Naive B cell (primary cell): ENCODE measurements at regions not wholly inside any gene's neighbourhood (a gene's known extent, or its start where the extent isn't known, plus 50 kb on each side); places are given as distances from the start of the nearest gene placed in this dataset.

ENCODE experiments used
- ATAC-seq, 2 donors: fragments of 150-1000 bp; cut with Tn5 transposase; 2 replicates each; pipeline ENCODE4 v1.10.0; 2021; ENCODE audit warnings: low read depth in 2 of 2, mild to moderate bottlenecking in 2 of 2, moderate library complexity in 2 of 2
- DNase-seq: peaks from one replicate; pipeline ENCODE4 v3.0.0; 2022
- H3K27ac Mint-ChIP-seq, 6 donors: one replicate each; pipeline ENCODE4 v1.8.0; 2020 to 2022; ENCODE audit warnings: mild to moderate bottlenecking in 6 of 6, mixed read lengths in 6 of 6, moderate library complexity in 5 of 6, inconsistent platforms in 2 of 6
- H3K27me3 Mint-ChIP-seq, 3 donors: one replicate each; pipeline ENCODE4 v1.8.0; 2021 to 2022; ENCODE audit warnings: mixed read lengths in 3 of 3, mild to moderate bottlenecking in 1 of 3
- H3K36me3 Mint-ChIP-seq, 2 donors: one replicate each; pipeline ENCODE4 v1.8.0; 2020 to 2022; ENCODE audit warnings: mixed read lengths in 2 of 2, inconsistent platforms in 1 of 2, mild to moderate bottlenecking in 1 of 2
- H3K4me1 Mint-ChIP-seq, 3 donors: one replicate each; pipeline ENCODE4 v1.8.0; 2020 to 2022; ENCODE audit warnings: mixed read lengths in 3 of 3, inconsistent platforms in 1 of 3, mild to moderate bottlenecking in 1 of 3, moderate library complexity in 1 of 3
- H3K4me3 Mint-ChIP-seq, 8 donors: one replicate each; pipeline ENCODE4 v1.8.0; 2020 to 2022; ENCODE audit warnings: mild to moderate bottlenecking in 8 of 8, mixed read lengths in 8 of 8, moderate library complexity in 8 of 8, inconsistent platforms in 2 of 8
- H3K9me3 Mint-ChIP-seq, 7 donors: one replicate each; pipeline ENCODE4 v1.8.0; 2020 to 2022; ENCODE audit warnings: mixed read lengths in 7 of 7, mild to moderate bottlenecking in 5 of 7, inconsistent platforms in 2 of 7, moderate library complexity in 1 of 7

GRCh38 chr1:29523136-29523535, 286.8 kb downstream of the PTPRU start:
- Mint-ChIP-seq H3K27me3 (peaks cover 19 to 55% (median 21%) of the 10 kb centered on the region in 3 donors), H3K4me3 (no peak overlapping the region), H3K9me3 (peaks cover 0 to 7% (median 3%) of the 10 kb centered on the region in 7 donors), H3K4me1 (no peaks in the 10 kb centered on the region), H3K27ac (no peak overlapping the region), H3K36me3 (no peaks in the 10 kb centered on the region)
- ATAC-seq, result no peak
- DNase-seq, result no peak

GRCh38 chr1:29521811-29522580, 285.7 kb downstream of the PTPRU start:
- Mint-ChIP-seq H3K4me3 (no peak overlapping the region), H3K27me3 (peaks cover 19 to 54% (median 22%) of the 10 kb centered on the region in 3 donors), H3K9me3 (peaks cover 0 to 5% (median 0%) of the 10 kb centered on the region in 7 donors), H3K4me1 (no peaks in the 10 kb centered on the region), H3K27ac (no peak overlapping the region), H3K36me3 (no peaks in the 10 kb centered on the region)
- ATAC-seq (no peak), DNase-seq (no peak)

- ATAC-seq (no peak), DNase-seq (no peak)
- Mint-ChIP-seq H3K4me1 (no peaks in the 10 kb centered on the region), H3K36me3 (no peaks in the 10 kb centered on the region), H3K9me3 (peaks cover 0 to 5% (median 0%) of the 10 kb centered on the region in 7 donors), H3K27ac (no peak overlapping the region), H3K4me3 (no peak overlapping the region), H3K27me3 (peaks cover 16 to 50% (median 21%) of the 10 kb centered on the region in 3 donors)
Observed at GRCh38 chr1:29521438-29521715, 285.1 kb downstream of the PTPRU start.

- ATAC-seq (no peak), DNase-seq (no peak)
- no peaks in the 10 kb centered on the region for H3K4me1 Mint-ChIP-seq
- H3K36me3 Mint-ChIP-seq, result no peaks in the 10 kb centered on the region
- H3K27me3 Mint-ChIP-seq, result peaks cover 12 to 47% (median 16%) of the 10 kb centered on the region in 3 donors
- H3K27ac Mint-ChIP-seq, result no peak overlapping the region
- peaks cover 0 to 5% (median 0%) of the 10 kb centered on the region in 7 donors for H3K9me3 Mint-ChIP-seq
- H3K4me3 Mint-ChIP-seq, result no peak overlapping the region
Observed at GRCh38 chr1:29520571-29521437, 284.5 kb downstream of the PTPRU start.

GRCh38 chr1:29519788-29520110, 283.4 kb downstream of the PTPRU start:
- Mint-ChIP-seq H3K36me3 (no peaks in the 10 kb centered on the region), H3K9me3 (peaks cover 0 to 6% (median 0%) of the 10 kb centered on the region in 7 donors), H3K4me3 (no peak overlapping the region), H3K27me3 (peaks cover 12 to 50% (median 15%) of the 10 kb centered on the region in 3 donors), H3K27ac (no peak overlapping the region), H3K4me1 (no peaks in the 10 kb centered on the region)
- no peak for DNase-seq
- no peak for ATAC-seq

- peaks cover 0 to 9% (median 0%) of the 10 kb centered on the region in 7 donors for H3K9me3 Mint-ChIP-seq
- H3K36me3 Mint-ChIP-seq, result no peaks in the 10 kb centered on the region
- ATAC-seq (no peak), DNase-seq (no peak)
- H3K27ac Mint-ChIP-seq, result no peak overlapping the region
- H3K4me1 Mint-ChIP-seq, result no peaks in the 10 kb centered on the region
- no peak overlapping the region for H3K4me3 Mint-ChIP-seq
- peaks cover 10 to 50% (median 12%) of the 10 kb centered on the region in 3 donors for H3K27me3 Mint-ChIP-seq
Observed at GRCh38 chr1:29519108-29519787, 282.9 kb downstream of the PTPRU start.

- Mint-ChIP-seq H3K4me3 (no peak overlapping the region), H3K27me3 (peaks cover 6 to 43% (median 12%) of the 10 kb centered on the region in 3 donors), H3K9me3 (peaks cover 0 to 9% (median 0%) of the 10 kb centered on the region in 7 donors), H3K4me1 (no peaks in the 10 kb centered on the region), H3K27ac (no peak overlapping the region), H3K36me3 (no peaks in the 10 kb centered on the region)
- DNase-seq, result no peak
- ATAC-seq, result no peak
Observed at GRCh38 chr1:29518183-29518835, 282.0 kb downstream of the PTPRU start.

- DNase-seq, result no peak
- Mint-ChIP-seq H3K27me3 (peaks cover 6 to 36% (median 10%) of the 10 kb centered on the region in 3 donors), H3K36me3 (peaks cover 0 to 1% of the 10 kb centered on the region in 2 donors), H3K4me3 (no peak overlapping the region), H3K27ac (peak overlapping the region in 1 of 6 donors; percentile 21), H3K9me3 (peaks cover 0 to 9% (median 0%) of the 10 kb centered on the region in 7 donors), H3K4me1 (no peaks in the 10 kb centered on the region)
- ATAC-seq, result no peak
Observed at GRCh38 chr1:29517251-29518086, 281.1 kb downstream of the PTPRU start.

GRCh38 chr1:29516063-29516820, 279.9 kb downstream of the PTPRU start:
- Mint-ChIP-seq H3K36me3 (peaks cover 0 to 13% of the 10 kb centered on the region in 2 donors), H3K4me1 (no peaks in the 10 kb centered on the region), H3K9me3 (peaks cover 0 to 14% (median 5%) of the 10 kb centered on the region in 7 donors), H3K27me3 (peaks cover 6 to 29% (median 7%) of the 10 kb centered on the region in 3 donors), H3K4me3 (no peak overlapping the region), H3K27ac (no peak overlapping the region)
- no peak for DNase-seq
- ATAC-seq, result no peak

GRCh38 chr1:29515170-29515955, 279.0 kb downstream of the PTPRU start:
- Mint-ChIP-seq H3K9me3 (peaks cover 0 to 16% (median 5%) of the 10 kb centered on the region in 7 donors), H3K27ac (no peak overlapping the region), H3K36me3 (peaks cover 0 to 13% of the 10 kb centered on the region in 2 donors), H3K4me3 (no peak overlapping the region), H3K4me1 (no peaks in the 10 kb centered on the region), H3K27me3 (peaks cover 4 to 29% (median 6%) of the 10 kb centered on the region in 3 donors)
- DNase-seq (no peak), ATAC-seq (no peak)

- Mint-ChIP-seq H3K4me3 (no peak overlapping the region), H3K4me1 (no peaks in the 10 kb centered on the region), H3K9me3 (peaks cover 0 to 16% (median 5%) of the 10 kb centered on the region in 7 donors), H3K27me3 (peaks cover 0 to 29% (median 6%) of the 10 kb centered on the region in 3 donors), H3K36me3 (peaks cover 0 to 13% of the 10 kb centered on the region in 2 donors), H3K27ac (peak overlapping the region in 1 of 6 donors; percentile 22)
- DNase-seq (no peak), ATAC-seq (no peak)
Observed at GRCh38 chr1:29514361-29515169, 278.2 kb downstream of the PTPRU start.
